Hippocampal formation (tissue), 2 donors: ENCODE measurements at regions not wholly inside any gene's neighbourhood (a gene's known extent, or its start where the extent isn't known, plus 50 kb on each side); places are given as distances from the start of the nearest gene placed in this dataset.

Experiments used
- DNase-seq, 2 donors: peaks; one replicate each; lab custom pipeline; 2025; lab: John Stamatoyannopoulos, UW

- DNase-seq: no peak
Observed at GRCh38 chr15:95826412-95827195, 503.9 kb upstream of the NR2F2 start.

DNA sequence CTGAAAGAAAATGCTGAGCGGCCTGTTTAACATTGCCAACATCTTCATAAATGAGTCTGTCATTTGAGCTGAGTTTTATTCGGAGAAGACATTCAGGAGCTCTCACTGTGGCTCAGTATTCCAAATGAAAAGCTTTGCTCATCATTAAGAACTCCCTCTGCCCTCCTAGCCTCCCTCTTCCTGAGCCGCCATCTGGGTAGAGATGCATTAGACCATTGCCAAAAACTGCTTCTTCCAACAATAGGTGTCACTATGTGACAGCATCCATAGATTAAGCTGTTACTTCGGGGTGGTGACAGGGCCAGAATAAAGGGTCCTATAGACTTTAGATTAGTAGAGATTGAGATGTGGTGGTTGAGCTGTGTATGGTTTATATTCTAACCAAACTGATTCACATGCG lies 501.4 kb upstream of the NR2F2 start:
- DNase-seq: no peak

DNA sequence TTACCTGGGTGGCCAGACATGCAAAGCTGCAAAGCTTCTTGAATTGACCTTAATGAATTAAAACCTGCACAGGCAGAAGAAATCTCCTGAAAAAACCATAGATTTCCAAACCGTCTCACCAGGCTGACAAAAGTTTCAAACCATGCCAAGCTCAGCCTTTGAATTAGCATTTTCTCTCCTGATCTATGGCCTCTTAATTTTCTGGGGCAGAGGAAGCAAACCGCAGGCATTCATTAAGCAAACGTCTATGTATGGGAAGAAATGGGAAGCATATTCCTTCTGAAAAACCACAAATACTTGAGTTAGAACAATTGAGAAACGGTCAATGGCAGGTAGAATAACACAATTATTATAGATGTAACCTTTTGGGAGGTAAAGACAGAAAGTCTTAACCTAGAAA lies 500.2 kb upstream of the NR2F2 start:
- DNase-seq: no peak

- DNase-seq: no peak
Observed at GRCh38 chr15:95832668-95833067, 497.8 kb upstream of the NR2F2 start.

DNA sequence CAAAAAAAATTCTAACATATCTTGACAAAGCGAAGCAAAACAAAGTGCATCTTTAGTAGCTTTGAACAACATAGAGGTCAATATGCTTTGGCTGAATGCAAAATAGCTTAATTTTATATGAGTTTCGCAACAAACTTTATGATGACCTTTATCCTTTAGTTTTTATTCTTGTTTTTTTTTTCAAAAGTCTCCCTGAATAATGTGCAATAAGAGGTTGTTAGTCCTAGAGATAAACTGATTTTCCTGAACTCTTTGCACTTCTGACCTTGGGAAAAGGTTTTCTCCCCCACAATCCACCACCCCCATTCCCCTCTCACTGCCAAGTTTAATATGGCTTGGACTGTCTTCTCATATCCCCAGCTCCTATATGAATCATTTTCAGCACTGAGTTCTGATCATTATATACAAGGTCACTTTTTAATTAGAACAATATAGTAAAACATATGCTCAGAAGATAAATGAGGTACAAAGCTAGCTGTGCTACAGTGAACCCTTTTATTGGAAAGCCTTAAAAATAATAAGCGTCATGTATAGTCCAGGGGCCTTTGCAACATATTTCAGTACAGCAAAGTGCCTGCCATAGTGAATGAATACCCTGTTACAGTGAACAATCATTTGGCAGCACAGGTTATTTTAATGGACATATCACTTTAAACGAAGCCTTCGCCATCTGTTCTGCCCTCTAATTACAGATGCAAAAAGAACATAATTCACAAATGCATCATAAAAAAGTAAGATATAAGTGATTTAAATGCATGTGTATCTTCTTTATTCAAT lies 496.3 kb upstream of the NR2F2 start:
- no peak for DNase-seq

- no peak for DNase-seq
Observed at GRCh38 chr15:95836536-95836935, 494.0 kb upstream of the NR2F2 start.

- DNase-seq: no peak
Observed at GRCh38 chr15:95837341-95838004, 493.0 kb upstream of the NR2F2 start.

DNA sequence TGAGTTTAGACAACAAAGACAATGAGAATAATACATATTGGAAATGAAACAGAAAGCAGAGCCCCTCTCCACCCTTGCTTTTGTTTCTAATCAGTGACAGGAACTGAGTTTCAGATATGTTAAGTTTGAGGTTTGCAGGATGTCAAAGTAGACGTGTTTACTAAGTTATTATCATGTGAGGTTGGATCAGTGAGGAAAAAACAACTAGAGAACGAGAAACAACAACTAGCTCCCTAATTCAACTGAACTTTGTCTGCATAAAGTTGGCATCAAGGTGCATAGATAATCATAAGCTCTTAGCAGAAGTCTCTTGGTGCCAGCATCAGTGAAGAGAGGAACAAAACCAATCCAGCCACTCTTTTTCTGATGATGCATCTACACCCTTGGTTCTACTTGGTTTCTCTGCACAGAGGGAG lies 491.1 kb upstream of the NR2F2 start:
- no peak for DNase-seq

DNA sequence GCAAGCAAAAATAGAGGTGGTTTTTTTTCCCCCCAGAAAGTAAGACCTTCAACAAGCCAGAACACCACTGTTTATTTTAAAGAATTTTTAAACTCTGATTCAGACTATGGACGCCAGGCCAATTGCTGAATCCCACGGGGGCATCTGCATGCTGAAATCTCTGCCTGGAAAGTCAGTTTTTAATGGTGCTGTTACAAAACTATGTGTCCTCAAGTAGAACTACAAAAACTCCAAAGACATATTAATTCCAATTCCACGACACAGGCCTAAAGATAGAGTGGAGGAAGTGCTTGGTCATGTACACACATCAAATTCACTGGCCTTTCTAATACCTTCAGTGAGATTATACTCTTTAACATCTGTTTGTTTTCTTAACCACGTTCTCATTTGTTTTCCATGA lies 490.5 kb upstream of the NR2F2 start:
- DNase-seq: no peak

- no peak for DNase-seq
Observed at GRCh38 chr15:95840855-95841254, 489.6 kb upstream of the NR2F2 start.

DNA sequence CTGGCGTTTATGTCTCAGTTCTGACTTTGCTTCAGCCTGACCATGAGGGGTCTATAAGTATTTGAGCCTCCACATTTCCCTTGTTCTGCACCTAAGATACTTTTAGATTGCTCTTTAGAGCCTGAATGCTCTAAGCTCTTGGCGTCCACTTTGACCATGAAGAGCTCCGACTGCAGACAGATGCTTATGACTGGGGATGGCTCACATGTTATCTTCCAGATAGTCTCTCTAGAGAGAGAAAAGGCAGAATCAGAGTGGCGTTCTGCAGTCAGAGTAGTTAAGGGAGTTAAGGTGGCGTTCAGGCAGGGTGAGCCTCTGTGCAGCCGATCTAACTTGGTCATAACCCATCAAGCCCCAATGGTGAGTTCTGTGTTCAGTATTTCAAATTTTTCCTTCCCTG lies 487.9 kb upstream of the NR2F2 start:
- DNase-seq: no peak

DNA sequence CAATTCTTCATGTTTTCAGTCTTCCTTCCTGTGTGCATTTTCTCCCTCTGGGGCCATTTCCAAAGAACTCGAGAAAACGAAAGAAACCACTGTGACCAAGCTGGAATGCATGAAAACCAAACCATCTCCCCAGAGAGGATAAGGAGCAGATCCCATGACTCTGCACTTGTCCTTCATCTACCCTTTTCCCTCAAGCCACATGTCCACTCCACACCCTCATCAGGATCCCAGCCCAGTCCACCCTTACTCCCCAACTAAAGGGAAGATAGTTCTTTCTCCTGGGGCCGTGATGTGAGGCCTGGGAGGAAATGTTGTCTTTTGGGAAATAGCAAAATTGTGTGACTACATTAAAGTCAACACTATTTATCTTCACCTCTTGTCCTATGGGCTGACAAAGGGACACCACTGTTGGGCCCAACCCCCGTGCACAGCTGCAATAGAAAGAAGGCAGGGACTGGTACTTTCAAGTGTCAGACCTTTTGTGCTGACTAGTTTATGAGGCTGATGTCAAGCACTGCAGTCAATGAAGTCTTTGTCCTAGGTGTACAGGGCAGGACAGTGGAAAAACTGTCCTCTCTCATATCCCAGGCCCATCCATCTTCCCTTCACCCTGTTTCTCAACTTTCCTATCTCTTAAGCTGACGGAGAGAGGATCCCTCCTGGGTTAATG lies 487.1 kb upstream of the NR2F2 start:
- peak; percentile 9 to 20 for DNase-seq

GRCh38 chr15:95845862-95846515 lies 484.5 kb upstream of the NR2F2 start:
- no peak for DNase-seq

DNA sequence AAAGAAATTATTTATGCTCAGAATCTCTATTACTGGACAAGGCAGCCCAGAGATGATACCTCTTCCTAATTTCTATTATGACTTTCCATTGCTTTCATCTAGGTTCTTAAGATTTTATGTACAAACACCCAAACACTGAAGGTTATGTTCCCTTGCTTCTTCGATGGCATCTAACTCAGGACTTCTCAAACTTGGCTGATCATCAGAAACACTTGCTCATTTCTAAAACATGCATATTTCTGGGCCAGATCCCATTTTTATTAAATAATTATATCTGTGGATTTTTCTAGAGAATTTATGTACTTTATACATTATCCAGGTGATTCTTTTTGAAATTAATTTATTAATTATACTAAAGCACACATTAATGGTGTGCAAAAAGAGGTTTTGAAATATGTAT lies 482.4 kb upstream of the NR2F2 start:
- no peak for DNase-seq

DNA sequence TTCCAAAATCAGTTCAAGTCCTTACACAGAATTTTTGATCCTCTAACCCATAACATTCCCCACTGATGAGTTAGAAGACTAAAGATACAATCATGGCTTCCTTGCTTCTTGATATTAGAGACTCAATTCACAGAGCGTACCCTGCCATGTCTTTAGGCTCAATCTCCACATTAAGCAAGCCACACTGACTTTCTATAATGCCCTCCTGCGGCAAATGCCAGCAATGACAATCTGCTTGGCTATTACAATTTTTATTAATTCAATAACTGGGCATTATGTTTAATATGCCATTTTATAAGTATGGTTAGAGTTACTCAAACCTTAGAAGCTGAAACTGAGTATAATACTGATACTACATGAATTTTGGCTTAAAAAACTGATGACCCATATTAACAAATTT lies 479.7 kb upstream of the NR2F2 start:
- DNase-seq: no peak

GRCh38 chr15:95853350-95853749 lies 477.1 kb upstream of the NR2F2 start:
- no peak for DNase-seq

DNA sequence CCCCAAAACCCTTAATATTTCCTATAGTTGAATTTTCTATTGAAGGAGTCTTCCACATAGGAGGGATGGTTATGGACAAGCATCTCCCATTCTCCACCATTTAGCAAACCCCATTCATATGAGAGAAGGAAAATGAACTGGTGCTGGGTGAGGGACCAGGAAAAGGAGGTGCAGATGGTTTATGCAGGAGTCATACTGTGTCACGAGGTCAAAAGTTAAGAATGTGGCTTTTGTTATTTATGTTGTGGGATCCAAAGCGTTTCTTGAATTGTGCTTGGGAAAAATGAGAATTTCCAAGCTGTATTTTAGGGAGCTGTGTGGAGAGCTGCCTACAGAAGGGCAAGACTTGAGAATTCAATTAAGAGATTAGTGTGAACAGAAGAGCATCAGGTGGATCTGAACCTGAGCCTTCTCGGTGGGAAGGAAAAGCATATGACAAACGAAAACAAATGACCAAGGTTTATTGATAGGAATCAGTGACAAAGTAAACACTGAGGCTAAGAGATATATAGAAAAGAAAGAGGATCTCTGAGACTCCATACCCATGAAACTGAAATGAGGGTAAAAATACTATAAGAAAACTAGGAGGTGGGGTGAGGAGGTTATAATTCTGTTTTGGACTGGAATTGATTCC lies 473.3 kb upstream of the NR2F2 start:
- DNase-seq: no peak

DNA sequence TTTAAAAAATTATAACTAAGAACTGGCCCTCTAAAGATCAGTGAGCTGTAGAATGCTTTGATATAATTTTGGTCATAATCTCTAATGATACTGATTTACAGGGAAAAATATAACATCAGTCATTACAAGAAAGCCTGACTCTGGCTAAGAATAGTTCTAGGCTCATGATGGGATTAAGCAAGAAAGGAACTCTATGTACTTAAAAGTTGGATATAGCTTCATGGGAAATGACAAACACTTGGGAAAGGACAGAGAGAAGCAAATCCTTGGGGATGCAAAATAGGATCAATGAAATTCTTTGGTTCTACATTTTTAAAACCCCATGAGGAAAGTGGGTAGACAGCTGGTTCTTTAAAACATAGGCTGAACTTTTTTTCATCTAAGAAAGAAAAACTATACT lies 472.7 kb upstream of the NR2F2 start:
- no peak for DNase-seq

- DNase-seq: no peak
Observed at GRCh38 chr15:95860406-95860805, 470.1 kb upstream of the NR2F2 start.

GRCh38 chr15:95864467-95864886 lies 466.0 kb upstream of the NR2F2 start:
- DNase-seq: no peak

- no peak for DNase-seq
Observed at GRCh38 chr15:95865330-95865739, 465.2 kb upstream of the NR2F2 start.
